ENCODE measurements at regions not wholly inside any gene's neighbourhood (a gene's known extent, or its start where the extent isn't known, plus 50 kb on each side); places are given as distances from the start of the nearest gene placed in this dataset.
"Not testable (repeated sequence)": the region's sequence is repeated elsewhere in the genome, so short reads cannot be mapped to it uniquely, and the experiment has no call there.

DNA sequence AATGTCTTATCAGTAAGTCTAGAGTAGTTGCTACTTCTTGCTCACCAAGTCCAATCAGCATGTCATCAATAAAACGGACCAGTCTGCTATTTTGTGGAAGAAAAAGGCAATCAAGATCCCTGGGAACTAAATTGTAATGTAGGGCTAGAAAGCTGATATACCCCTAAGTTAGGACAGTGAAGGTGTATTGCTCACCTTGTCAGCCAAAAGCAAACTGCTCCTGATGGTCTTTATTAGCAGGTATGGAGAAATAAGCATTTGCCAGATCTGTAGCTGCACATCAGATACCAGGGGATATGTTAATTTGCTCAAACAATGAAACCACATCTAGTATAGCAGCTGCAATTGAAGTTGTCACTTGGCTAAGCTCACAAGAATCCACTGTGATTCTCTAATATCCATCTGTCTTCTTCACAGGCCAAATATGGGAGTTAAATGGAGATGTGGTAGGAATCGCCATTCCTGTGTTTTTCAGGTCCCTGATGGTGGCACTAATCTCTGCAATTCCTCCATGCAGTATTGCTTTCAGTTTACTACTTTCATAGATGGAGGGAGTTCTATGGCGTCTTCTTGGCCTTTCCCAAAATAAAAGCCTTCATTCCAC, 75.0 kb downstream of the TMEM237 start:
- no peak for DNase-seq (ENCODE audit: low read depth in 3 of 3, low spot score in 2 of 3)

DNA sequence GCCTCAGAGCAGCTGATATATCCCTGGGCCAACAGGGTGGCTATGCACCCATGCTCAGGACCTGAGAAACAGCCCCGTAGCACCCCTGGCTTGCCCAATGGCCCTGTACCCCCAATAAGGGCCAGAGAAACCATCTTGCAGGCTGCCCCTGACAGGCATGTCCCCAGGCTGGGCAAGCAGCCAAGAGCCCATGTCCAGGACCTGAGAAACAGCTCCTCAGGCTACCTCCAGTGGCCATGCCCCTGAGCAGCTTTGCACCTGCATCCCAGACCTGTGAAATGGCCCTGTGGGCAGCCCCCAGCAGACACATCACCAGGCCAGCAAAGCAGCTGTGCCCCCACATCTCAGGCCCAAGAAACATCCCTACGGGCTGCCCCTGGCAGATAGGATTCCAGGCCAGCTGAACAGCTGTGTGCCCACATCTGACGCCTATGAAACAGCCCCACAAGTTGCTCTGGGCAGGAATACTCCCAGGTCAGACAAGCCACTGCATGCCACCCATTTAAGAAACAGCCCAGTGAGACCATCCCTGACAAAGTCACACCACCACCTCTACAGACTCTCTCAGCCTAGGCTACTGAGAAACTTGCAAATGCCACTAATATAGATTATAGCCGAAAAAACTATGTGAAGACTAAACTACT, 84.1 kb downstream of the TMEM237 start:
- DNase-seq (ENCODE audit: low read depth in 3 of 3, low spot score in 2 of 3): no peak

DNA sequence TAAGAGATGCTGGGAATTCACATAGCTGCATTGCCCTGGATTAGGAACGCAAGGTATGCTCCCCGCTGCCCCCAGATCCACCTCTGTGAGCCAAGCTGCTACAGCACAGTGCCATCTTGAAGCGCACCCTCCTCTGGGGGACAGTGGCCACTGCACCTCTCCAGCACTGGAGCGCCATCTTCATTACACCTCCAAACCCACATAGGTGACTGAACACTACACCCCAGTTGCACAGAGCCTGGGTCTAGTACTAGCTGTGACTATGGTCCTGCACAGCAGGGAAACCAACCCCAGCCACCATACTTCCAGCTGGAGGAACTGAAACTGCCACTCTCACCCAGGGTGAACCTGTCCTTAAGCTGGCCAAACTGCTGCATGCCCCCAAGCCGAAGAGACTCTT, 84.6 kb downstream of the TMEM237 start:
- DNase-seq (ENCODE audit: low read depth in 3 of 3, low spot score in 2 of 3): no peak

DNA sequence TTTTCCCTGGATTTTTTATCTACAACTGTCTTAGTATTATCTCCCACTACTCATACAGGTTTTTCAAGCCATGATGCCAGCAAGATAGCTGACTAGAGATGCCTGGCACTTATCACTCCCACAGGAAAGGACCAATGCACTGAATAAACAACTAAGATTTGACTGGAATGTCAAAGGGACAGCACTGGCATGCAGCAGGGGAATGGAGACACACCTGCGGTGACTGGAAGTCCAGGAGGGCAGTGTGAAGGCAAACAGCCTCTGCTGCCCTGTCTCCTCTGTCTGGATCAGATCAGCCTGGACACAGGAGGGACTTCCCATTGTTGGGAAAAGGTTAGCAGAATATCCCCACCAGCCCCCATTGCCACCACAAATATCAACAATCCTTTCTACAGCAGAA, 85.1 kb downstream of the TMEM237 start:
- DNase-seq (ENCODE audit: low read depth in 3 of 3, low spot score in 2 of 3): no peak

DNA sequence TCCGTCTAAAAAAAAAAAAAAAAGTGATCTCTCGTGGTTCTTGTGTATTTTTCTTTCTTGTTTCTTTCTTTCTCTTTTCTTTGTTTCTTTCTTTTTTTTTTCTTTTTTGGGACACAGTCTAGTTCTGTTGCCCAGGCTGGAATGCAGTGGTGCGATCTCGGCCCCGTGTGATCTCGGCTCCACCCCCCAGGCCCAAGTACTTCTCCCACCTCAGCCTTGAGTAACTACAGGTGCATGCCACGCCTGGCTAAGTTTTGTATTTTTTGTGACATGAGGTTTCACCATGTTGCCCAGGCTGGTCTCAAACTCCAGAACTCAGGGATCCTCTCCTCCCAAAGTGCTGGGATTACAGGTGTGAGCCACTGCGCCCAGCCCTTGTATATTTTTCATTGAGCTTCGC, 91.4 kb downstream of the TMEM237 start:
- no peak for DNase-seq (ENCODE audit: low read depth in 3 of 3, low spot score in 2 of 3)

DNA sequence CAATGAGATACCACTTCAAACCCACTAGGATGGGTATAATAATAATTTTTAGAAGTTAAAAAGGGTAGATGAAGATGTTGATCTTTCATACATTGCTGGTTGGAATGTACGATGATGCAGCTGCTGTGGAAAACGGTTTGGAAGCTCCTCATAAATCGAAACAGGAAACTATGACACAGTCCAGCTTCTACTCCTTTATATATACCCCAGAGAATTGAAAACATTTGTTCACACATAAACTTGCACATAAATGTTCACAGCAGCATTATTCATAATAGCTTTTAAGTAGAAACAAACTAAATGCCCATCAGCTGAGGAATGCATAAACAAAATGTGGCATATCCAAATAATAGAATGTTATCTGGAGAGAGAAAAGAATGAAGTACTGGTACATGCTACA, 95.0 kb downstream of the STRADB start:
- DNase-seq (ENCODE audit: low read depth in 3 of 3, low spot score in 2 of 3): peak in 1 of 3 donors; percentile 7

DNA sequence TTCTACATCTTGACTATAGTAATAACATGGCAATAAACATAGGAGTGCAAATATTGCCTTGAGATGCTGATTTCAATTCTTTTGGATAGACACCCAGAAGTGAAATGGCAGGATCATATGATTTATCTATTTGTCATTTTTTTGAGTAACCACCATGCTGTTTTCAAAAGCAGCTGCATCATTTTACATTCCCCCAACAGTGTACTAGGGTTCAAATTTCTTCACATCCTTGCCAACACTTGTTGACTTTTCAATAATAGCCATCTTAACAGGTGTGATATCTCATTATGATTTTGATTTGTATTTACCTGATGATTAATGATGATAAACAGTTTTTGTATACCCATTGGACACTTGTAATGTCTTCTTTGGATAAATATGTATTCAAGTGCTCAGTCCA, 90.8 kb downstream of the STRADB start:
- DNase-seq (ENCODE audit: low read depth in 3 of 3, low spot score in 2 of 3): no peak

DNA sequence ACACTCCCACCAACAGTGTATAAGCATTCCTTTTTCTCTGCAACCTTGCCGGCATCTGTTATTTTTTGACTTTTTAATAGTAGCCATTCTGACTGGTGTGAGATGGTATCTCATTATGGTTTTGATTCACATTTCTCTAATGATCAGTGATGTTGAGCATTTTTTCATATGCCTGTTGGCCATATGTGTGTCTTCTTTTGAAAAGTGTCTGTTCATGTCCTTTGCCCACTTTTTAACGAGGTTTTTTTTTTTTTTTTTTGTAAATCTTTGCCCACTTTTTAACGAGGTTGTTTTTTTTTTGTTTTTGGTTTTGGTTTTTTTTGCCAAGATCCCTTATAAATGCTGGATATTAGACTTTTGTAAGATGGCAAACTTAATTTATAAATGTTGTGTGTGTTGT, 87.7 kb downstream of the STRADB start:
- not testable (repeated sequence) for DNase-seq (ENCODE audit: low read depth in 3 of 3, low spot score in 2 of 3)

DNA sequence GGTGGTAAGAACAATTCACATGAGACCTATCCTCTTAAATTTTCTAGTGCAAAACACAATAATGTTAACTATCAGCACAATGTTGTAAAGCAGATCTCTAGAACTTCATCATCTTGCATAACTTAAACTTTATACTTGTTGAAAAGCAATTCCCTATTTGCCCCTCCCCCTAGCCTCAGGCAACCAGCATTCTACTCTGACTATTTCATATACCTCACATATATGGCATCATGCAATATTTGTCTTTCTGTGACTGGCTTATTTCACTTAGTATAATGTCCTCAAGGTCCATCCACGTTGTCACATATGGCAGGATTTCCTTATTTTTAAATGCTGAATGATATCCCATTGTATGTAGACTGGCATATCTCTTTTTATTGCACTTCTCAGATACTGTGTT, 86.5 kb downstream of the STRADB start:
- DNase-seq (ENCODE audit: low read depth in 3 of 3, low spot score in 2 of 3): no peak

DNA sequence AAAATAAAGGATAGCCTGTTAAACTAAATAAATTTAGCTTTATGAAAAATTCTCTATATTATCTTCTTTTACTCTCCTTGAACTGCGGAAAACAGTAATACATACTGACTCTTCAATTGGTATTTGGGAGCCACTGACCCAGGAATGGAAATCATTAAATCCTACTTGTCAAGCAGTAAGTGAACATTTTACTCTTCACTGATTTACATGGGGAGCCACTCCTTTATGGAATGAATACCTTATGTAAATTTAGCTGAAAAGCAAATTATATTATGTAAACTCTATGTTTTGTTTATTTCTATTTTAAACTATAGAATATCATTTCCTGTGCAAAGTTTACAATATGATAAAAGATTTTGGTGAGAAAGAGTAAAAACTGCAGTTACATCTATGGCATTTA, 85.2 kb downstream of the STRADB start:
- no peak for DNase-seq (ENCODE audit: low read depth in 3 of 3, low spot score in 2 of 3)

DNA sequence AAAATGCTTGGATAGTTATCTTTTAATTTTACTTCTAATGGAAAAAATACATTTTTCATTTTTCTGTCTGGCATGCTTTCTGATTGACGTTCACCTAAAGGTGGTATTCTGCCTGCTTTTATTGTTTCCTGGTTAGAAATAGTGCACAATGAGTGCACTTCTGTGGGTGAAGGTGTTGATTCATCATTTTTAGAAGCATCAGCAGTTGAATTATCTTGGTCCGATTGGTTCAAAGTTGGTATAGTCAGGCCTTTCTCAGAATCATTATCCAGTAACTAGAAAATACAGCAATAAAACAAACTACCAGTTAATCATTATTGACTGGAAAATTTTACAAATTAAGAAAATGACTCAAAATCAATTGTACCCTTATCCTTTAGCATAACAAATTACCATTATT, 84.5 kb downstream of the STRADB start:
- DNase-seq (ENCODE audit: low read depth in 3 of 3, low spot score in 2 of 3): no peak

DNA sequence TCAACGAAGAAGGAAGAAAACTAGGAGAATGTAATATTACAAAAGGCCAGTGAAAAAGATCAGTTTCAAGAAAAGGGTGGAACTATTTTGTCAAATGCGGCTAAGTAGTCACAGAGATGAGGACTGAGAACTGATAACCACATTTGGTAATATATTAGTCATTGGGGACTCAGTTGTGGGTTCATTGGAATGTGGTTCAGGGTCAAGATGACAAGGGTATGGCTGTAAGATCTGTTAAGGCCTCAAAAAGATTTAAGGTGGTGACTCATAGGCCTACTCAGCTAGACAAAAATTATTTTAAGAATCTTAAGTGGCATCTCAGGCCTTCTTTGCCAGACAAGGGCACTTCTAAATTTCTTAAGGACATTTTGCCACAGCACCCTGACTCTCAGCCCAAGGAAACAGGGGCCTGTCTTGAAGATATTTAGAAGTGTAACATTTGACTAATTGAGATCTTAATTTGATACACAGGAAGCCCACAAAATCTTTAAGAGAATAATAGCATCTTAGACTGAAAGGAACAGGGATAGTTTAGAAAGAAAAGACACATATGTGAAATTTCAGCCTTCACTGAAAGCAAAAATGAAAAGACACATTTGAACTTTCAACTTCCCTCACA, 81.3 kb downstream of the STRADB start:
- no peak for DNase-seq (ENCODE audit: low read depth in 3 of 3, low spot score in 2 of 3)
